Vagina (tissue), 2 donors: ENCODE measurements at regions not wholly inside any gene's neighbourhood (a gene's known extent, or its start where the extent isn't known, plus 50 kb on each side); places are given as distances from the start of the nearest gene placed in this dataset.

Experiments
- POLR2A ChIP-seq, 2 donors: fragments of 450-650 bp; IDR thresholded peaks; one replicate each; pipeline ENCODE4 v1.6.1; 2017; ENCODE audit warnings: antibody characterized with exemption in 2 of 2, mild to moderate bottlenecking in 2 of 2, moderate library complexity in 2 of 2
- POLR2AphosphoS5 ChIP-seq, 2 donors: sonication (generic); formaldehyde crosslinking; IDR thresholded peaks; one replicate each; pipeline ENCODE4 v1.9.0; 2017; ENCODE audit warnings: antibody characterized with exemption in 2 of 2, mild to moderate bottlenecking in 2 of 2, low read depth in 1 of 2; ENCODE audit not compliant: insufficient read depth in 1 of 2

- no peak for TF ChIP-seq POLR2A (IDR thresholded peaks at IDR 0.05)
- TF ChIP-seq POLR2AphosphoS5 (IDR thresholded peaks at IDR 0.05; ENCODE audit: insufficient read depth in 1 of 2, low read depth in 1 of 2), result no peak
These were observed 62.2 kb upstream of the FDX1 start for GRCh38 chr11:110367571-110367970.
